Upper lobe of left lung (tissue), 6 donors: ENCODE measurements at regions not wholly inside any gene's neighbourhood (a gene's known extent, or its start where the extent isn't known, plus 50 kb on each side); places are given as distances from the start of the nearest gene placed in this dataset.

Experiments
- ATAC-seq, 2 donors: fragments of 200-7000 bp; cut with Tn5 transposase; one replicate each; pipeline ENCODE4 v1.9.1; 2022; ENCODE audit warnings: mild to moderate bottlenecking in 2 of 2, moderate library complexity in 2 of 2; ENCODE audit not compliant: low FRiP score in 2 of 2
- DNase-seq, 2 donors: peaks; one replicate each; pipeline ENCODE4 v3.0.0-alpha.2; 2019 to 2020
- H3K27ac ChIP-seq, 4 donors: fragments of 200-600 bp; sonication (generic); one replicate each; pipeline ENCODE4 v1.5.1; 2016 to 2019
- H3K27me3 ChIP-seq, 4 donors: fragments of 200-600 bp; sonication (generic); one replicate each; pipeline ENCODE4 v1.5.1; 2017 to 2019
- H3K36me3 ChIP-seq, 4 donors: fragments of 200-600 bp; sonication (generic); one replicate each; pipeline ENCODE4 v1.5.1; 2016 to 2019
- H3K4me1 ChIP-seq, 4 donors: fragments of 200-600 bp; sonication (generic); one replicate each; pipeline ENCODE4 v1.5.1; 2018 to 2019
- H3K4me3 ChIP-seq, 4 donors: fragments of 200-600 bp; sonication (generic); one replicate each; pipeline ENCODE4 v1.5.1; 2017 to 2019; ENCODE audit warnings: mild to moderate bottlenecking in 2 of 4, moderate library complexity in 1 of 4
- H3K9me3 ChIP-seq, 4 donors: fragments of 200-600 bp; sonication (generic); one replicate each; pipeline ENCODE4 v1.5.1; 2018 to 2019
- EP300 ChIP-seq, 4 donors: sonication (generic); formaldehyde crosslinking; IDR thresholded peaks; one replicate each; pipeline ENCODE4 v1.5.1; 2017; ENCODE audit warnings: antibody characterized with exemption in 4 of 4, control low read depth in 2 of 4
- POLR2A ChIP-seq, 4 donors: fragments of 450-650 bp; IDR thresholded peaks; one replicate each; pipeline ENCODE4 v1.5.1; 2016 to 2017; ENCODE audit warnings: antibody characterized with exemption in 4 of 4, mild to moderate bottlenecking in 2 of 4
- POLR2AphosphoS5 ChIP-seq, 2 donors: sonication (generic); formaldehyde crosslinking; IDR thresholded peaks; one replicate each; pipeline ENCODE4 v1.5.1; 2017; ENCODE audit warnings: antibody characterized with exemption in 2 of 2
- WGBS, 2 donors: methylation state at CpG; one replicate each; pipeline ENCODE4 v1.1.5; 2017 to 2018; 5-methylcytosine and 5-hydroxymethylcytosine counted together
- TF ChIP-seq, protein P1 (sequence below), 6 experiments: fragments of 450-650 bp in 4 of 6; fragments of 200-600 bp in 2 of 6; sonication (generic) in 2 of 6; IDR thresholded peaks; one replicate each; pipeline ENCODE4 v1.5.1; 2016 to 2019; ENCODE audit warnings: antibody characterized with exemption in 6 of 6
- donor health status: DM: no; HTN: no; CAD: no; lungs with moderate emphysema.
- donor health status: DM: no; HTN: yes; CAD: no; lungs with severe emphysema.

DNA sequence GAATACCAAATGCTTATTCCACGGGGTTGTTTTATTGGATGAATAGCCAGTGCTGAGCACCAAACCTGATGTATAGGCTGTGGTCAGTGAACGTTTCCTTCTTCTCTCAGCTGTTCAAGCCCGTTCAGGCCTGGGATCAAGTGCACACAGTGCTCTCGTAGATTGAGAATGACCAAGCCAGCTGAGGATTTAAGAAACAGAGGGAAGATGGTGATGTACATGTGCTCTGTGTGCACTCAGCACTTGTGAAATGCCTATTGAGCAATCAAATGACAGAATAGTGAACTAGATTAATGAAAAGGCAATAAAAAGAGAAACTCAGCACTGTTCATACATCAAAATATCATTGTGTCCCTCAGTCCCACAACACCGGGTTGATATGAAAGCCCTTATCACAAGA lies 302.5 kb downstream of the BMPER start:
- 81 to 84% methylated on average over 5 of the region's 5 CpGs for WGBS, 2 donors

DNA sequence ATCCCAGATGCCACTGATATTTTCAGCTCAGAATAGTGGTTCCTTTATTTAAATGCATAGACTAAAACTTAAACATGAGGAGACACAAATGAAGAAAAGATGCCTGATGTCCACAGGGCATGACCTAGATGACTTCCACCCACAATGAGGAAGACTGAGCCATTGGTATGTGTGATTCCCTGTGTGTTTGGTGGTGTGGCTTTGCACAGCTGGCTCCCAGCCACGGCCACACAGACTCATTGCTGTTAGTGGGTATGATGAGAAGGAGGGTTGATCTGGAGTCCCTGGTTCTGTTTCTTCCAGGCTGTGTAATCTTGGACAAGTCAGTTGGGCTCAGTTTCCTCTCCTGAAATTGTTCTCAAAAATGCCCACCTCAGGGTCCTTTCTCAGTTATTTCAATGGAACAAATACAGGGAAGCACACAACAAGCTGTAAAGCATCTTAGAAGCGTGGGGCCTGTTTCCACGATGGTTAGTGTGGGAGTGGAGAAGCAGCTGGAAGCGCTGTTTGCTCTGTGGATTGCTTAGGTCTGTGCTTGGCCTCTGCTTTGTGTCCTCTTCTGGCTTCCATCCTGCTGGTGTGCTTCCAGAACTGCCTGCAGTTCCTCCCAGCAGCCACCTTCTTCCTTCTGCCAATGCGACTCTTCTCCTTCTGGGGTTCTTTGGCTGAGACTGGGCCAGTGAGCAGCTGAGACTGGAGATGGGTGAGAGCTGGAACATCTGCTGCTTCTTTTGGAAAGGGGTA lies 303.7 kb downstream of the BMPER start:
- 75 to 82% methylated on average over 5 of the region's 5 CpGs for WGBS, 2 donors
- TF ChIP-seq EP300 (IDR thresholded peaks at IDR 0.05) (no peak), POLR2AphosphoS5 (IDR thresholded peaks at IDR 0.05) (no peak), POLR2A (IDR thresholded peaks at IDR 0.05) (no peak)
- TF ChIP-seq, protein P1, sequence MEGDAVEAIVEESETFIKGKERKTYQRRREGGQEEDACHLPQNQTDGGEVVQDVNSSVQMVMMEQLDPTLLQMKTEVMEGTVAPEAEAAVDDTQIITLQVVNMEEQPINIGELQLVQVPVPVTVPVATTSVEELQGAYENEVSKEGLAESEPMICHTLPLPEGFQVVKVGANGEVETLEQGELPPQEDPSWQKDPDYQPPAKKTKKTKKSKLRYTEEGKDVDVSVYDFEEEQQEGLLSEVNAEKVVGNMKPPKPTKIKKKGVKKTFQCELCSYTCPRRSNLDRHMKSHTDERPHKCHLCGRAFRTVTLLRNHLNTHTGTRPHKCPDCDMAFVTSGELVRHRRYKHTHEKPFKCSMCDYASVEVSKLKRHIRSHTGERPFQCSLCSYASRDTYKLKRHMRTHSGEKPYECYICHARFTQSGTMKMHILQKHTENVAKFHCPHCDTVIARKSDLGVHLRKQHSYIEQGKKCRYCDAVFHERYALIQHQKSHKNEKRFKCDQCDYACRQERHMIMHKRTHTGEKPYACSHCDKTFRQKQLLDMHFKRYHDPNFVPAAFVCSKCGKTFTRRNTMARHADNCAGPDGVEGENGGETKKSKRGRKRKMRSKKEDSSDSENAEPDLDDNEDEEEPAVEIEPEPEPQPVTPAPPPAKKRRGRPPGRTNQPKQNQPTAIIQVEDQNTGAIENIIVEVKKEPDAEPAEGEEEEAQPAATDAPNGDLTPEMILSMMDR (IDR thresholded peaks at IDR 0.05) = no peak
- peak in 1 of 2 donors; percentile 65 for ATAC-seq
- no peak for DNase-seq
- Histone ChIP-seq H3K4me1 (no peaks in the 10 kb centered on the region), H3K27ac (no peak overlapping the region), H3K9me3 (no peaks in the 10 kb centered on the region), H3K4me3 (no peak overlapping the region), H3K36me3 (no peaks in the 10 kb centered on the region), H3K27me3 (no peaks in the 10 kb centered on the region)

More for the DNA sequence above, 302.5 kb downstream of the BMPER start:
- Histone ChIP-seq H3K9me3 (no peaks in the 10 kb centered on the region), H3K36me3 (no peaks in the 10 kb centered on the region), H3K4me1 (no peaks in the 10 kb centered on the region), H3K4me3 (no peak overlapping the region), H3K27me3 (no peaks in the 10 kb centered on the region), H3K27ac (no peak overlapping the region)
- ATAC-seq (no peak), DNase-seq (no peak)
- TF ChIP-seq, protein P1 (IDR thresholded peaks at IDR 0.05) = no peak
- TF ChIP-seq POLR2AphosphoS5 (IDR thresholded peaks at IDR 0.05) (no peak), POLR2A (IDR thresholded peaks at IDR 0.05) (no peak), EP300 (IDR thresholded peaks at IDR 0.05) (no peak)

DNA sequence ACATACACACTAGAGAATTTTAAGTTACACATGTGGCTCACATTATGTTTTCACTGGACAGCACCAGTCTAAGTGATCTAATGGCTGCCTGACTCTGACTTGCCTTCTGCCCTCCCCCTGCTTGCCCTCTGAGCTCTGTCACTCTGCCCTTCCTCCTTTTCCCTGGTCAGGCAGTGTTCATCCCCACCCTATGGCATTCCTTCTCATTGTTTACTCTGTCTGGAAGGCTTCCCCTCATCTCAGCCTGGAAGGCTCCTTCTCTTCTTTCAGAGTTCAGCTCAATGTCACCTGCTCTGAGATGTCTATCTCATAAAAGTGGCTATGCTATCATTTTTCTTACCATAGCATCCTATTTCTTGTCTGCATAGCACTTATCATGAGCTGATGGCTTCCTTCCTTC lies 305.7 kb downstream of the BMPER start:
- no peak for ATAC-seq
- no peak for DNase-seq
- no peaks in the 10 kb centered on the region for H3K4me1 ChIP-seq
- H3K4me3 ChIP-seq = no peak overlapping the region
- H3K36me3 ChIP-seq = no peaks in the 10 kb centered on the region
- no peaks in the 10 kb centered on the region for H3K27me3 ChIP-seq
- H3K9me3 ChIP-seq = no peaks in the 10 kb centered on the region
- TF ChIP-seq EP300 (IDR thresholded peaks at IDR 0.05) = no peak
- H3K27ac ChIP-seq = no peak overlapping the region

DNA sequence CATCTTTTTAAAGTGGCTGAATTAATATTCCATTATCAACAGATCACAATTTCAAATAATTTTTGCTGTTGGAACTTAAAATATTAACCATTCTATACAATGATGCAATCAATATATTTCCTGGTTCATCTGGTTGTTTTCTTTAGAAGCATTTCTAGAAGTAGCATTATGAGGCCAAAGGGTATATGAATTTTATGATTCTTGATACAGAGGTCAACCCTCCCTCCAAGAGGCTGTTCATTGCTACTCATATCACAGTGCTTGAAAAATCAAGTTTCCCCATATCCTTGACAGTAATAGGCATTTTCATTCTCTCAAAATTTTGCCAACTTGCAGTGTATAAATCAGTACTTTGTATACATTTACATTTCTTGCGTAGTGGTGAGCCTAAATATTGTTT lies 312.6 kb downstream of the BMPER start:
- ATAC-seq = no peak
- no peak for DNase-seq
- no peaks in the 10 kb centered on the region for H3K36me3 ChIP-seq
- no peak overlapping the region for H3K4me3 ChIP-seq
- no peak overlapping the region for H3K27ac ChIP-seq
- 66 to 82% methylated on average over 1 of the region's 1 CpG for WGBS, 2 donors
- no peaks in the 10 kb centered on the region for H3K27me3 ChIP-seq
- no peaks in the 10 kb centered on the region for H3K9me3 ChIP-seq
- TF ChIP-seq EP300 (IDR thresholded peaks at IDR 0.05) = no peak
- TF ChIP-seq POLR2AphosphoS5 (IDR thresholded peaks at IDR 0.05) = no peak
- TF ChIP-seq, protein P1 (IDR thresholded peaks at IDR 0.05) = no peak
- TF ChIP-seq POLR2A (IDR thresholded peaks at IDR 0.05) = no peak
- H3K4me1 ChIP-seq = no peaks in the 10 kb centered on the region

DNA sequence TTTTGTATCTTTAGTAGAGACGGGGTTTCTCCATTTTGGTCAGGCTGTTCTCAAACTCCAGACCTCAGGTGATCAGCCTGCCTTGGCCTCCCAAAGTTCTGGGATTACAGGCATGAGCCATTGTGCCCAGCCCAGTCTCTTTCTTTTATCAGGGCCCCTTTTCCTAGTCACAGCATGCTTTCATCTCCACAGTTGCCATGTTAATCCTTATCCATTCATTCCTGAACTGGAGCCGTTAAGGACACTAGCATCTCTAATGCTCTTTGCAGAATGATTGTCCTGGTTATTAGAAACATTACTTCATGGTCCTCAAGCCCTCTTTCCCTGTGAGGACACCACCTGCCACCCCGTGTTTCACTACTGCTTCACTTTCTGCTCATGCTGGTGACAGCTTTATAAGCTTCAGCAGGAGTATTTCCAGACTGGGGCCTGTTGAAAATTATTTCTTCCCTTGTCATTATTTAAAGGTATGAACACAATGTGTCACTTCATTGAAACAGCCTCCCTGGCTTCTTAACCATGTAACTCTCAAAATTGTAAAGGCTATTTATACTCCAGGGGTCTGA lies 313.9 kb downstream of the BMPER start:
- H3K4me3 ChIP-seq = no peak overlapping the region
- H3K9me3 ChIP-seq = no peaks in the 10 kb centered on the region
- H3K4me1 ChIP-seq = no peaks in the 10 kb centered on the region
- H3K27me3 ChIP-seq = no peaks in the 10 kb centered on the region
- 76 to 93% methylated on average over 3 of the region's 3 CpGs for WGBS, 2 donors
- TF ChIP-seq, protein P1 (IDR thresholded peaks at IDR 0.05) = no peak
- no peak for TF ChIP-seq POLR2A (IDR thresholded peaks at IDR 0.05)
- TF ChIP-seq EP300 (IDR thresholded peaks at IDR 0.05) = no peak
- TF ChIP-seq POLR2AphosphoS5 (IDR thresholded peaks at IDR 0.05) = no peak
- no peak overlapping the region for H3K27ac ChIP-seq
- ATAC-seq (no peak), DNase-seq (no peak)
- H3K36me3 ChIP-seq = no peaks in the 10 kb centered on the region
